ENCODE measurements at regions not wholly inside any gene's neighbourhood (a gene's known extent, or its start where the extent isn't known, plus 50 kb on each side); places are given as distances from the start of the nearest gene placed in this dataset.

DNA sequence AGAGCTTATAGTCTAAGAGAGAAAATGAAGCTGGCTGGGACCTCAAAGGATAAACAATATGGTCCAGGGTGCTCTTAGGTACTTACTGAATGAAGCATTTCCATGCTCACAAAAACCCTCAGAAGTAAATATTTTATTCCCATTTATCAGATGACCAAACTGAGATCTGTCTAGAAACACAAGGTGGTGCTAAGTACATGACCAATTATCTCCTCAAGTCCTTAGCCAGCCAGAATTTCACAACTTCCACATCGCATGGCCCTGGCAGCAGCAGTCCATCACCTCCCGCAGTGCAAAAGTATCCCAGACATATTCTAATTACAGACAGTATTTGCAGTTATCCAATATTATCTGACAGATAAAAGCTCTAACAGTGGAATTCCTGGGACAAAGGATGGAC is 321.7 kb upstream of the PROX1 start:
- Histone ChIP-seq H3K4me1 (ENCODE audit: insufficient read depth, low read length, severe bottlenecking) (no peaks in the 10 kb centered on the region), H3K27ac (ENCODE audit: low read depth, low read length, poor library complexity, severe bottlenecking) (no peak overlapping the region), H3K9me3 (ENCODE audit: low read length) (no peaks in the 10 kb centered on the region), H4K20me1 (ENCODE audit: insufficient read depth, low read length) (no peaks in the 10 kb centered on the region), H3K4me2 (ENCODE audit: low read length) (no peak overlapping the region), H3F3A (ENCODE audit: insufficient read depth, low read length) (no peaks in the 10 kb centered on the region), H3K9me2 (ENCODE audit: low read depth, low read length) (no peaks in the 10 kb centered on the region), H3K9ac (ENCODE audit: low read length) (no peak overlapping the region), H3K36me3 (ENCODE audit: insufficient read depth, low read length) (no peaks in the 10 kb centered on the region), H2AFZ (ENCODE audit: low read length) (no peak overlapping the region), H3K79me2 (ENCODE audit: insufficient read depth, low read length) (no peaks in the 10 kb centered on the region), H3K27me3 (ENCODE audit: insufficient read depth, low read length) (no peaks in the 10 kb centered on the region), H3K4me3 (ENCODE audit: low read depth, low read length, poor library complexity, severe bottlenecking) (no peak overlapping the region)
- TF ChIP-seq, protein P1, sequence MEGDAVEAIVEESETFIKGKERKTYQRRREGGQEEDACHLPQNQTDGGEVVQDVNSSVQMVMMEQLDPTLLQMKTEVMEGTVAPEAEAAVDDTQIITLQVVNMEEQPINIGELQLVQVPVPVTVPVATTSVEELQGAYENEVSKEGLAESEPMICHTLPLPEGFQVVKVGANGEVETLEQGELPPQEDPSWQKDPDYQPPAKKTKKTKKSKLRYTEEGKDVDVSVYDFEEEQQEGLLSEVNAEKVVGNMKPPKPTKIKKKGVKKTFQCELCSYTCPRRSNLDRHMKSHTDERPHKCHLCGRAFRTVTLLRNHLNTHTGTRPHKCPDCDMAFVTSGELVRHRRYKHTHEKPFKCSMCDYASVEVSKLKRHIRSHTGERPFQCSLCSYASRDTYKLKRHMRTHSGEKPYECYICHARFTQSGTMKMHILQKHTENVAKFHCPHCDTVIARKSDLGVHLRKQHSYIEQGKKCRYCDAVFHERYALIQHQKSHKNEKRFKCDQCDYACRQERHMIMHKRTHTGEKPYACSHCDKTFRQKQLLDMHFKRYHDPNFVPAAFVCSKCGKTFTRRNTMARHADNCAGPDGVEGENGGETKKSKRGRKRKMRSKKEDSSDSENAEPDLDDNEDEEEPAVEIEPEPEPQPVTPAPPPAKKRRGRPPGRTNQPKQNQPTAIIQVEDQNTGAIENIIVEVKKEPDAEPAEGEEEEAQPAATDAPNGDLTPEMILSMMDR (IDR thresholded peaks at IDR 0.05; ENCODE audit: low read length): peak; percentile 13; the same call in 1 of the 2 replicates
- no peak for TF ChIP-seq EZH2 (IDR thresholded peaks at IDR 0.05; ENCODE audit: borderline replicate concordance, low read length)

DNA sequence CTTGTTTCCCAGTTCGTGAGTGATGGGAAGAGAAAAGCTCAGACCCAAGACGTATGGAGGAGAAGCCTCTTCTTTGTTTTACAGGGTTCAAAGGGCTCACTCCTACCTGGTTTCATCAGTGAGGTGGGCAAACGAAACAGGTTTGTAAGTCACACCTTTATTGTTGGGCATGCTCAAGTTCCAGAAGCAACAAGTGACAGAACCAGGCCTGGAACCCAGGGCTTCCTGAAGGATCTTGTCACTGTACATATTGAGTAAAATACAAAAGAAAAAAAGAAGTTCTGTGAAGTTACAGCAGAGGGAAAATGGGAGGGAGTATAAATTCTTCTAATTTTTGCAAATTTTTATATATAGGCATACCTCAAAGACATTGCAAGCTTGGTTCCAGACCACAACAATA is 320.9 kb upstream of the PROX1 start:
- no peaks in the 10 kb centered on the region for H3K79me2 ChIP-seq (ENCODE audit: insufficient read depth, low read length)
- H3K9me3 ChIP-seq (ENCODE audit: low read length): no peaks in the 10 kb centered on the region
- no peak overlapping the region for H3K27ac ChIP-seq (ENCODE audit: low read depth, low read length, poor library complexity, severe bottlenecking)
- H3F3A ChIP-seq (ENCODE audit: insufficient read depth, low read length): no peaks in the 10 kb centered on the region
- no peaks in the 10 kb centered on the region for H3K27me3 ChIP-seq (ENCODE audit: insufficient read depth, low read length)
- H3K36me3 ChIP-seq (ENCODE audit: insufficient read depth, low read length): no peaks in the 10 kb centered on the region
- no peaks in the 10 kb centered on the region for H3K4me1 ChIP-seq (ENCODE audit: insufficient read depth, low read length, severe bottlenecking)
- H3K9ac ChIP-seq (ENCODE audit: low read length): no peak overlapping the region
- no peak overlapping the region for H2AFZ ChIP-seq (ENCODE audit: low read length)
- H4K20me1 ChIP-seq (ENCODE audit: insufficient read depth, low read length): no peaks in the 10 kb centered on the region
- H3K9me2 ChIP-seq (ENCODE audit: low read depth, low read length): no peaks in the 10 kb centered on the region
- no peak overlapping the region for H3K4me3 ChIP-seq (ENCODE audit: low read depth, low read length, poor library complexity, severe bottlenecking)
- TF ChIP-seq, protein P1 (IDR thresholded peaks at IDR 0.05; ENCODE audit: low read length): no peak
- no peak for TF ChIP-seq EZH2 (IDR thresholded peaks at IDR 0.05; ENCODE audit: borderline replicate concordance, low read length)
- H3K4me2 ChIP-seq (ENCODE audit: low read length): no peak overlapping the region

DNA sequence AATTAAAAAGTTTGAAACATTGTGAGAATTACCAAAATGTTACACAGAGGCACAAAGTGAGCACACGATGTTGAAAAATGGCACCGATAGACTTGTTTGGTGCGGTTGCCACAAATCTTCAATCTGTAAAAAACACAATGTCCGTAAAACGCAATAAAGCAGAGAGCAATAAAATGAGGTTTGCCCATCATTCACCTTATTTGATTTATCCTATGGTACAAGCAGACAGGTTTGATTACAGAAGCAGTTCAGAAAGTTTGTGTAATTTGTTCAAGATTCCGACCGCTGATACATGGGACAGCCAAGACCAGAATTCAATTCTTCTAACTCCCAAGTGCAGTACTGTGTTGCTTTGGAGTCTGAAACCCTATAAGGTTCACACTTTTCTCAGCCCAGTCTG is 318.3 kb upstream of the PROX1 start:
- H3K27ac ChIP-seq (ENCODE audit: low read depth, low read length, poor library complexity, severe bottlenecking): no peak overlapping the region
- H3K9me2 ChIP-seq (ENCODE audit: low read depth, low read length): no peaks in the 10 kb centered on the region
- no peaks in the 10 kb centered on the region for H3F3A ChIP-seq (ENCODE audit: insufficient read depth, low read length)
- H3K4me3 ChIP-seq (ENCODE audit: low read depth, low read length, poor library complexity, severe bottlenecking): no peak overlapping the region
- no peak overlapping the region for H2AFZ ChIP-seq (ENCODE audit: low read length)
- H3K4me2 ChIP-seq (ENCODE audit: low read length): no peak overlapping the region
- no peaks in the 10 kb centered on the region for H4K20me1 ChIP-seq (ENCODE audit: insufficient read depth, low read length)
- H3K9me3 ChIP-seq (ENCODE audit: low read length): no peaks in the 10 kb centered on the region
- H3K9ac ChIP-seq (ENCODE audit: low read length): no peak overlapping the region
- H3K79me2 ChIP-seq (ENCODE audit: insufficient read depth, low read length): no peaks in the 10 kb centered on the region
- no peaks in the 10 kb centered on the region for H3K4me1 ChIP-seq (ENCODE audit: insufficient read depth, low read length, severe bottlenecking)
- H3K36me3 ChIP-seq (ENCODE audit: insufficient read depth, low read length): no peaks in the 10 kb centered on the region
- no peaks in the 10 kb centered on the region for H3K27me3 ChIP-seq (ENCODE audit: insufficient read depth, low read length)
- no peak for TF ChIP-seq EZH2 (IDR thresholded peaks at IDR 0.05; ENCODE audit: borderline replicate concordance, low read length)
- TF ChIP-seq, protein P1 (IDR thresholded peaks at IDR 0.05; ENCODE audit: low read length): no peak

Data from OCI-LY1 (cell line).